ENCODE measurements at regions not wholly inside any gene's neighbourhood (a gene's known extent, or its start where the extent isn't known, plus 50 kb on each side); places are given as distances from the start of the nearest gene placed in this dataset.

DNA sequence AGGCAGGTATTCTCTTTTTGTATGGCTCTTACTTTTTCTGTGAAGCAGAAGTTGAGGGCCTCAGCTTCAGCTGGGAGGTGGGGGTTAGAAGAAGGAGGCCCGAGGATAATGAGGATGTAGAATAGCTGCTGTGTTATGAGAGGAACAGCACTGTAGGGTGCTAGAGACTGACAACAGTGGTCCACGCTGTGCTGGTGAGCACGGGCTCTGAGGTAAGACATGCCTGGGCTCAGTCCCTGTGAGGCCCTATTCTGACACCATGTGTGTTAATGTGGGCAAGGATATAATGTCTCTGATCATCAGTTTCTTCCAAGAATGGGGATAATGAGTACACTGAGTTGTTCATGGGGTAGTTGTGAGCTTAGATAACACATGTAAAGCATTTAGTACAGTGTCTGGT is 55.3 kb upstream of the SFRP2 start:
- Histone ChIP-seq H3K27ac (ENCODE audit: insufficient read length, low read depth, low read length) (no peak overlapping the region), H3K14ac (ENCODE audit: insufficient read depth, low read length) (no peak overlapping the region), H2BK20ac (ENCODE audit: low read depth, low read length, poor library complexity, severe bottlenecking) (no peak overlapping the region), H4K5ac (ENCODE audit: insufficient read length, low read depth, low read length) (no peak overlapping the region), H2AFZ (ENCODE audit: low read length) (no peak overlapping the region), H2BK5ac (ENCODE audit: insufficient read length, low read length) (no peak overlapping the region), H4K8ac (replicated peaks; ENCODE audit: insufficient read length, low read depth, low read length) (no peak overlapping the region), H3K56ac (ENCODE audit: insufficient read length, low read depth, low read length) (no peak overlapping the region), H3K23ac (ENCODE audit: insufficient read length, low read depth, low read length) (no peak overlapping the region), H2AK5ac (ENCODE audit: insufficient read length, low read length) (no peak overlapping the region), H2BK12ac (ENCODE audit: insufficient read length, low read depth, low read length) (no peak overlapping the region), H2BK15ac (ENCODE audit: low read depth, low read length) (no peak overlapping the region), H3K9ac (ENCODE audit: extremely low read depth, insufficient read length, low read length) (no peak overlapping the region), H2BK120ac (ENCODE audit: low read depth, low read length, poor library complexity, severe bottlenecking) (no peak overlapping the region), H3K27me3 (ENCODE audit: insufficient read depth, low read length) (no peaks in the 10 kb centered on the region; the same call in 1 of the 2 replicates), H3K79me2 (ENCODE audit: insufficient read depth, low read length) (no peaks in the 10 kb centered on the region), H3K9me3 (ENCODE audit: control insufficient read depth, low read depth, low read length) (no peaks in the 10 kb centered on the region), H3K79me1 (ENCODE audit: insufficient read depth, low read depth, low read length, poor library complexity, severe bottlenecking) (no peaks in the 10 kb centered on the region), H3K4me1 (ENCODE audit: insufficient read depth, low read length) (no peaks in the 10 kb centered on the region), H3K4me2 (ENCODE audit: insufficient read depth, insufficient read length, low read length) (no peak overlapping the region), H3K4ac (ENCODE audit: low read depth, low read length) (no peak overlapping the region), H3T11ph (ENCODE audit: low read length) (no peak overlapping the region), H4K91ac (ENCODE audit: insufficient read length, low read depth, low read length) (no peak overlapping the region), H3K23me2 (ENCODE audit: insufficient read length, low read depth, low read length, poor library complexity, severe bottlenecking) (no peaks in the 10 kb centered on the region), H4K20me1 (ENCODE audit: control insufficient read depth, insufficient read depth, insufficient read length) (no peaks in the 10 kb centered on the region), H3K18ac (ENCODE audit: insufficient read length, low read depth, low read length) (no peak overlapping the region)
- Mint-ChIP-seq H3K4me1 (no peaks in the 10 kb centered on the region), H3K9me3 (0 out of 5 replicates have a peak, but pooled peaks cover 0 to 7% of the 10 kb centered on the region in 2 experiments), H3K36me3 (ENCODE audit: insufficient read depth in 1 of 3, low read depth in 3 of 3) (no peaks in the 10 kb centered on the region; a peak in 2 of 7 replicates), H3K27ac (no peak overlapping the region), H3K27me3 (ENCODE audit: low read depth) (no peaks in the 10 kb centered on the region), H3K4me3 (no peak overlapping the region)
- DNase-seq: no peak
- WGBS (ENCODE audit: extremely low coverage, insufficient read length, low lambda C conversion rate): no CpG with 5 or more reads among the region's 3 CpGs
- TF ChIP-seq, protein P1, sequence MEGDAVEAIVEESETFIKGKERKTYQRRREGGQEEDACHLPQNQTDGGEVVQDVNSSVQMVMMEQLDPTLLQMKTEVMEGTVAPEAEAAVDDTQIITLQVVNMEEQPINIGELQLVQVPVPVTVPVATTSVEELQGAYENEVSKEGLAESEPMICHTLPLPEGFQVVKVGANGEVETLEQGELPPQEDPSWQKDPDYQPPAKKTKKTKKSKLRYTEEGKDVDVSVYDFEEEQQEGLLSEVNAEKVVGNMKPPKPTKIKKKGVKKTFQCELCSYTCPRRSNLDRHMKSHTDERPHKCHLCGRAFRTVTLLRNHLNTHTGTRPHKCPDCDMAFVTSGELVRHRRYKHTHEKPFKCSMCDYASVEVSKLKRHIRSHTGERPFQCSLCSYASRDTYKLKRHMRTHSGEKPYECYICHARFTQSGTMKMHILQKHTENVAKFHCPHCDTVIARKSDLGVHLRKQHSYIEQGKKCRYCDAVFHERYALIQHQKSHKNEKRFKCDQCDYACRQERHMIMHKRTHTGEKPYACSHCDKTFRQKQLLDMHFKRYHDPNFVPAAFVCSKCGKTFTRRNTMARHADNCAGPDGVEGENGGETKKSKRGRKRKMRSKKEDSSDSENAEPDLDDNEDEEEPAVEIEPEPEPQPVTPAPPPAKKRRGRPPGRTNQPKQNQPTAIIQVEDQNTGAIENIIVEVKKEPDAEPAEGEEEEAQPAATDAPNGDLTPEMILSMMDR (conservative IDR thresholded peaks at IDR 0.05): no peak

Data from H9 (cell line).